PFSK-1 (cell line): ENCODE measurements at regions not wholly inside any gene's neighbourhood (a gene's known extent, or its start where the extent isn't known, plus 50 kb on each side); places are given as distances from the start of the nearest gene placed in this dataset.

ENCODE experiments used
- POLR2AphosphoS5 ChIP-seq: IDR thresholded peaks from 2 replicates; pipeline ENCODE4 v1.6.1; 2012; ENCODE audit warnings: low read depth, mild to moderate bottlenecking, control low read depth, low read length, moderate library complexity
- REST ChIP-seq, 2 experiments: IDR thresholded peaks; 2 replicates each; pipeline versions ENCODE4 v1.6.1 to v1.8.0; 2011 to 2012; ENCODE audit warnings: low read depth in 2 of 2, low read length in 2 of 2, control low read depth in 1 of 2, inconsistent platforms in 1 of 2, mild to moderate bottlenecking in 1 of 2, moderate library complexity in 1 of 2; ENCODE audit not compliant: insufficient read depth in 1 of 2

- TF ChIP-seq REST (IDR thresholded peaks at IDR 0.05; ENCODE audit: insufficient read depth in 1 of 2, low read depth in 2 of 2, low read length in 2 of 2) (no peak), POLR2AphosphoS5 (no peak)
Measured at GRCh38 chr3:6733699-6734394, 127.1 kb upstream of the GRM7 start.
